CD4-positive, alpha-beta memory T cell (primary cell): ENCODE measurements at regions not wholly inside any gene's neighbourhood (a gene's known extent, or its start where the extent isn't known, plus 50 kb on each side); places are given as distances from the start of the nearest gene placed in this dataset.
"Not testable (repeated sequence)": the region's sequence is repeated elsewhere in the genome, so short reads cannot be mapped to it uniquely, and the experiment has no call there.

ENCODE experiments used
- CTCF ChIA-PET: fragments of 350-600 bp; sonication (Branson Sonifier 250); formaldehyde crosslinking; loops from one replicate; lab custom pipeline; 2021; ENCODE audit warnings: inconsistent platforms; ENCODE audit not compliant: partially characterized antibody; lab: Charles Lee
- POLR2A ChIA-PET: fragments of 350-600 bp; sonication (Branson Sonifier 250); formaldehyde crosslinking; loops from one replicate; lab custom pipeline; 2021; ENCODE audit not compliant: partially characterized antibody; lab: Charles Lee
- DNase-seq, 5 donors: peaks; one replicate each; pipeline versions ENCODE4 v3.0.0 to v3.0.0-alpha.2; 2020 to 2022; ENCODE audit warnings: mixed read lengths in 1 of 5
- H3K27ac ChIP-seq: one replicate; pipeline ENCODE4 v1.7.0; 2013; ENCODE audit warnings: low read depth, low read length
- H3K27me3 ChIP-seq: 2 replicates; pipeline ENCODE4 v1.7.0; 2013; ENCODE audit warnings: mild to moderate bottlenecking, low read length, moderate library complexity; ENCODE audit not compliant: insufficient read depth
- H3K36me3 ChIP-seq: 2 replicates; pipeline ENCODE4 v1.7.0; 2013; ENCODE audit warnings: mild to moderate bottlenecking, low read length, moderate library complexity; ENCODE audit not compliant: insufficient read depth
- H3K4me1 ChIP-seq: 2 replicates; pipeline ENCODE4 v1.7.0; 2013; ENCODE audit warnings: mild to moderate bottlenecking, low read length, moderate library complexity; ENCODE audit not compliant: insufficient read depth
- H3K4me3 ChIP-seq, 2 donors: one replicate each; pipeline ENCODE4 v1.7.0; 2013; ENCODE audit warnings: low read length in 2 of 2, mild to moderate bottlenecking in 1 of 2
- H3K9me3 ChIP-seq, 2 donors: one replicate each; pipeline ENCODE4 v1.7.0; 2013; ENCODE audit warnings: low read length in 2 of 2, control low read depth in 1 of 2; ENCODE audit not compliant: control insufficient read depth in 1 of 2
- H3K27ac Mint-ChIP-seq, 7 donors: one replicate each; pipeline ENCODE4 v1.8.0; 2020 to 2021; ENCODE audit warnings: mixed read lengths in 7 of 7, mild to moderate bottlenecking in 6 of 7, inconsistent platforms in 3 of 7, moderate library complexity in 3 of 7
- H3K27me3 Mint-ChIP-seq, 2 donors: one replicate each; pipeline ENCODE4 v1.8.0; 2020 to 2021; ENCODE audit warnings: mixed read lengths in 2 of 2
- H3K36me3 Mint-ChIP-seq, 2 donors: one replicate each; pipeline ENCODE4 v1.8.0; 2020 to 2021; ENCODE audit warnings: mixed read lengths in 2 of 2, inconsistent platforms in 1 of 2, mild to moderate bottlenecking in 1 of 2
- H3K4me1 Mint-ChIP-seq, 4 donors: one replicate each; pipeline ENCODE4 v1.8.0; 2020 to 2021; ENCODE audit warnings: mixed read lengths in 4 of 4, mild to moderate bottlenecking in 1 of 4
- H3K4me3 Mint-ChIP-seq, 8 donors: one replicate each; pipeline ENCODE4 v1.8.0; 2020 to 2021; ENCODE audit warnings: mixed read lengths in 8 of 8, mild to moderate bottlenecking in 7 of 8, moderate library complexity in 6 of 8, inconsistent platforms in 3 of 8
- H3K9me3 Mint-ChIP-seq, 8 donors: one replicate each; pipeline ENCODE4 v1.8.0; 2020 to 2021; ENCODE audit warnings: mixed read lengths in 8 of 8, mild to moderate bottlenecking in 5 of 8, inconsistent platforms in 3 of 8, moderate library complexity in 1 of 8
- intact Hi-C: fragments of 100-400 bp; cut with micrococcal nuclease; formaldehyde crosslinking; loops from one replicate; pipeline ENCODE4 v1.15.1; 2023

- intact Hi-C loops = no loop called here
- no peak overlapping the region for H3K4me3 ChIP-seq
- no peaks in the 10 kb centered on the region for H3K27me3 ChIP-seq
- Mint-ChIP-seq H3K4me1 (peaks cover 0 to 2% (median 0%) of the 10 kb centered on the region in 4 donors), H3K9me3 (peaks cover 0 to 2% (median 0%) of the 10 kb centered on the region in 8 donors), H3K36me3 (no peaks in the 10 kb centered on the region), H3K27ac (no peak overlapping the region), H3K27me3 (no peaks in the 10 kb centered on the region), H3K4me3 (no peak overlapping the region)
- POLR2A ChIA-PET = no interaction called here
- H3K4me1 ChIP-seq = no peaks in the 10 kb centered on the region
- CTCF ChIA-PET = no interaction called here
- DNase-seq = no peak
- H3K27ac ChIP-seq = no peak overlapping the region
- no peaks in the 10 kb centered on the region for H3K9me3 ChIP-seq
- no peaks in the 10 kb centered on the region for H3K36me3 ChIP-seq
These were observed 327.2 kb downstream of the CENPW start for GRCh38 chr6:126667071-126667470.

GRCh38 chr6:126667728-126668127 is 327.8 kb downstream of the CENPW start:
- Histone ChIP-seq H3K27ac (no peak overlapping the region), H3K27me3 (no peaks in the 10 kb centered on the region), H3K4me1 (no peaks in the 10 kb centered on the region), H3K36me3 (no peaks in the 10 kb centered on the region), H3K9me3 (no peaks in the 10 kb centered on the region), H3K4me3 (no peak overlapping the region)
- H3K36me3 Mint-ChIP-seq = no peaks in the 10 kb centered on the region
- no peak for DNase-seq
- H3K9me3 Mint-ChIP-seq = peaks cover 0 to 2% (median 0%) of the 10 kb centered on the region in 8 donors
- CTCF ChIA-PET = no interaction called here
- H3K4me1 Mint-ChIP-seq = peaks cover 0 to 3% (median under 1%) of the 10 kb centered on the region in 4 donors
- no peak overlapping the region for H3K27ac Mint-ChIP-seq
- intact Hi-C loops = no loop called here
- H3K4me3 Mint-ChIP-seq = no peak overlapping the region
- POLR2A ChIA-PET = no interaction called here
- no peaks in the 10 kb centered on the region for H3K27me3 Mint-ChIP-seq

- H3K4me3 Mint-ChIP-seq = peak overlapping the region in 2 of 8 donors; percentile 27 to 53
- H3K4me1 Mint-ChIP-seq = peaks cover 0 to 3% (median under 1%) of the 10 kb centered on the region in 4 donors
- no peak overlapping the region for H3K27ac Mint-ChIP-seq
- intact Hi-C loops = no loop called here
- peaks cover 0 to 11% (median 2%) of the 10 kb centered on the region in 8 donors for H3K9me3 Mint-ChIP-seq
- no peaks in the 10 kb centered on the region for H3K27me3 ChIP-seq
- DNase-seq = no peak
- ChIA-PET CTCF (no interaction called here), POLR2A (no interaction called here)
- no peak overlapping the region for H3K27ac ChIP-seq
- H3K36me3 ChIP-seq = no peaks in the 10 kb centered on the region
- no peaks in the 10 kb centered on the region for H3K9me3 ChIP-seq
- no peaks in the 10 kb centered on the region for H3K27me3 Mint-ChIP-seq
- H3K4me1 ChIP-seq = no peaks in the 10 kb centered on the region
- no peak overlapping the region for H3K4me3 ChIP-seq
- H3K36me3 Mint-ChIP-seq = no peaks in the 10 kb centered on the region
These were observed 332.7 kb downstream of the CENPW start for GRCh38 chr6:126672649-126673048.

DNA sequence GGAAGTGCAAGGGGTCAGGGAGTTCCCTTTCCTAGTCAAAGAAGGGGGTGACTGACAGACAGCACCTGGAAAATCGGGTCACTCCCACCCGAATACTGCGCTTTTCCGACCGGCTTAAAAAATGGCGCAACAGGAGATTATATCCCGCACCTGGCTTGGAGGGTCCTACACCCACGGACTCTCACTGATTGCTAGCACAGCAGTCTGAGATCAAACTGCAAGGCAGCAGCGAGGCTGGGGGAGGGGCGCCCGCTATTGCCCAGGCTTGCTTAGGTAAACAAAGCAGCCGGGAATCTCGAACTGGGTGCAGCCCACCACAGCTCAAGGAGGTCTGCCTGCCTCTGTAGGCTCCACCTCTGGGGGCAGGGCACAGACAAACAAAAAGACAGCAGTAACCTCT is 333.8 kb downstream of the CENPW start:
- intact Hi-C loops, H3K27me3 Mint-ChIP-seq, H3K4me3 ChIP-seq, H3K27ac Mint-ChIP-seq, CTCF ChIA-PET, POLR2A ChIA-PET, H3K36me3 ChIP-seq, H3K4me1 ChIP-seq, DNase-seq, H3K27me3 ChIP-seq, H3K36me3 Mint-ChIP-seq, H3K27ac ChIP-seq, H3K4me3 Mint-ChIP-seq, H3K4me1 Mint-ChIP-seq, H3K9me3 ChIP-seq: not testable (repeated sequence)
- H3K9me3 Mint-ChIP-seq = peaks cover 0 to 11% (median 2%) of the 10 kb centered on the region in 8 donors

- Mint-ChIP-seq H3K36me3 (no peaks in the 10 kb centered on the region), H3K4me1 (no peaks in the 10 kb centered on the region), H3K27ac (no peak overlapping the region), H3K4me3 (no peak overlapping the region), H3K27me3 (no peaks in the 10 kb centered on the region), H3K9me3 (peaks cover 0 to 12% (median 5%) of the 10 kb centered on the region in 8 donors)
- POLR2A ChIA-PET = no interaction called here
- no peaks in the 10 kb centered on the region for H3K27me3 ChIP-seq
- intact Hi-C loops = no loop called here
- H3K4me1 ChIP-seq = no peaks in the 10 kb centered on the region
- H3K4me3 ChIP-seq = no peak overlapping the region
- no peaks in the 10 kb centered on the region for H3K9me3 ChIP-seq
- no peak overlapping the region for H3K27ac ChIP-seq
- no peaks in the 10 kb centered on the region for H3K36me3 ChIP-seq
- CTCF ChIA-PET = no interaction called here
- DNase-seq = no peak
These were observed 342.5 kb downstream of the CENPW start for GRCh38 chr6:126682440-126682839.

DNA sequence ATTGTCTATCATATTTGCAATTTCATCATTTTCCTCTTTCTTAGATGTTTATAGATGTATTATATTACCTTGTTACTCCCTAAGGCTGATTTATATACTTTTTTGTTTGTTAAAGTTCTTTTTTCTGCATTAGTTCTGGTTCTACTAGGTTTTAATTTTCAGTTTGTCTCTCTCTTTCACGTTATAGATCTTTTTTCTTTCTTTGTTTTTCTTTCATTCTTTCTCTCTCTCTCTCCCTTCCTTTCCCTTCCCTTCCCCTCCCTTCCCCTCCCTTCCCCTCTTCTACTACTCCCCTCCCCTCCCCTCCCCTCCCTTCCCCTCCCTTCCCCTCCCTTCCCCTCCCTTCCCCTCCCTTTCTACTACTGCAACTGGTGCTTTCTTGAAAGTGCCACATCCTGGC is 345.3 kb downstream of the CENPW start:
- Histone ChIP-seq H3K9me3 (no peaks in the 10 kb centered on the region), H3K4me1 (no peaks in the 10 kb centered on the region), H3K4me3 (no peak overlapping the region), H3K27ac (no peak overlapping the region), H3K36me3 (no peaks in the 10 kb centered on the region), H3K27me3 (no peaks in the 10 kb centered on the region)
- Mint-ChIP-seq H3K9me3 (peaks cover 0 to 17% (median 5%) of the 10 kb centered on the region in 8 donors), H3K27ac (no peak overlapping the region), H3K4me3 (no peak overlapping the region), H3K36me3 (no peaks in the 10 kb centered on the region), H3K27me3 (no peaks in the 10 kb centered on the region), H3K4me1 (no peaks in the 10 kb centered on the region)
- ChIA-PET POLR2A (no interaction called here), CTCF (no interaction called here)
- no peak for DNase-seq
- intact Hi-C loops = no loop called here

- no peaks in the 10 kb centered on the region for H3K36me3 ChIP-seq
- Mint-ChIP-seq H3K9me3 (peaks cover 0 to 5% (median 0%) of the 10 kb centered on the region in 8 donors), H3K4me3 (no peak overlapping the region), H3K36me3 (no peaks in the 10 kb centered on the region), H3K4me1 (peaks cover 0 to 4% (median 4%) of the 10 kb centered on the region in 4 donors), H3K27me3 (no peaks in the 10 kb centered on the region), H3K27ac (no peak overlapping the region)
- intact Hi-C loops = no loop called here
- no peaks in the 10 kb centered on the region for H3K9me3 ChIP-seq
- H3K27ac ChIP-seq = no peak overlapping the region
- CTCF ChIA-PET = no interaction called here
- POLR2A ChIA-PET = no interaction called here
- no peaks in the 10 kb centered on the region for H3K27me3 ChIP-seq
- no peak for DNase-seq
- no peak overlapping the region for H3K4me3 ChIP-seq
- no peaks in the 10 kb centered on the region for H3K4me1 ChIP-seq
These were observed 357.2 kb downstream of the CENPW start for GRCh38 chr6:126696921-126697693.
